Left ventricle myocardium superior (tissue), 1 donor: ENCODE measurements at regions not wholly inside any gene's neighbourhood (a gene's known extent, or its start where the extent isn't known, plus 50 kb on each side); places are given as distances from the start of the nearest gene placed in this dataset.
"Not testable (repeated sequence)": the region's sequence is repeated elsewhere in the genome, so short reads cannot be mapped to it uniquely, and the experiment has no call there.

Experiments
- ATAC-seq: fragments of 200-7000 bp; cut with Tn5 transposase; one replicate; pipeline ENCODE4 v1.9.1; 2020; ENCODE audit warnings: mild to moderate bottlenecking, moderate library complexity
- DNase-seq: peaks from one replicate; pipeline ENCODE4 v3.0.0-alpha.2; 2020
- intact Hi-C: fragments of 100-400 bp; cut with micrococcal nuclease; formaldehyde crosslinking; loops from one replicate; pipeline ENCODE4 v1.11.0; 2022
- donor health status: DM: no; HTN: yes; CAD: no; lungs with severe emphysema.

DNA sequence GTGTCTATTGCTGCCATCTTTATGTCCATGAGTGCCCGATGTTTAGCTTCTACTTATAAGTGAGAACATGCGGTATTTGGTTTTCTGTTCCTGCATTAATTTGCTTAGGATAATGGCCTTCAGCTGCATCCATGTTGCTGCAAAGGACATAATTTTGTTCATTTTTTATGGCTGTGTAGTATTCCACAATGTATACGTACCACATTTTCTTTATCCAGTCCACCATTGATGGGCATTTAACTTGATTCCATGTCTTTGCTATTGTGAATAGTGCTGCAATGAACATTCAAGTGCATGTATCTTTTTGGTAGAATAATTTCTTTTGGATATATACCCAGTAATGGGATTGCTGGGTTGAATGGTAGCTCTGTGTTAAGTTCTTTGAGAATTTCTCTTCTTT, 376.3 kb upstream of the PROK2 start:
- DNase-seq, ATAC-seq, intact Hi-C loops: not testable (repeated sequence)

GRCh38 chr3:72160351-72160750, 375.4 kb upstream of the PROK2 start:
- intact Hi-C loops = no loop called here
- ATAC-seq (no peak), DNase-seq (no peak)

DNA sequence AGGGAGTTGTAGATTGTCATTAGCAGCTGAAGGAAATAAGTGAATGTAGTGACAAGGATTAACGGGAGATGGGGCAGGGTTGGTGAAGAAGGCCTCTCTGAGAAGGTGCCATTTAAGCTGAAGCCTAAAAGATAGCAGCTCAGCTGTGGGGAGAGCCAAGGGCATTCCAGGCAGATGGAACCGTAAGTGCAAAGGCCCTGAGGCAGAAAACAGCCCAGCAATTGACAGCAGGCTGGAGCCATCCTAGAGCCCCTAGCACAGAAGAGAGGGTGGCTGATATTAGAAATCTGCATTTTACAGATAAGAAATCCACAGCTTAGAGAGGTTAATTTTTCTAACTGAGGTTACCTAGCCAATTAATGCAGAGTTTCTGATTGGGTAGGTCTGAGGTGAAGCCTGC, 374.5 kb upstream of the PROK2 start:
- ATAC-seq (no peak), DNase-seq (no peak)
- intact Hi-C loops = no loop called here

- DNase-seq (no peak), ATAC-seq (no peak)
- intact Hi-C loops = no loop called here
Measured at GRCh38 chr3:72158639-72159326, 373.8 kb upstream of the PROK2 start.

GRCh38 chr3:72157748-72158638, 373.0 kb upstream of the PROK2 start:
- intact Hi-C loops = no loop called here
- no peak for ATAC-seq

GRCh38 chr3:72155391-72156064, 370.6 kb upstream of the PROK2 start:
- intact Hi-C loops = no loop called here

More at GRCh38 chr3:72157748-72158638, 373.0 kb upstream of the PROK2 start:
- DNase-seq = no peak

GRCh38 chr3:72154391-72155335, 369.7 kb upstream of the PROK2 start:
- no peak for DNase-seq
- intact Hi-C loops = no loop called here
- ATAC-seq = no peak

More at GRCh38 chr3:72155391-72156064, 370.6 kb upstream of the PROK2 start:
- ATAC-seq (peak; percentile 82), DNase-seq (peak; percentile 54)

GRCh38 chr3:72153477-72154314, 368.7 kb upstream of the PROK2 start:
- intact Hi-C loops = no loop called here
- DNase-seq (no peak), ATAC-seq (no peak)

GRCh38 chr3:72152551-72153476, 367.9 kb upstream of the PROK2 start:
- peak; percentile 89 for DNase-seq
- intact Hi-C loops = no loop called here
- peak; percentile 88 for ATAC-seq

- ATAC-seq (no peak), DNase-seq (no peak)
- intact Hi-C loops = no loop called here
Measured at GRCh38 chr3:72151465-72152238, 366.7 kb upstream of the PROK2 start.

- DNase-seq (no peak), ATAC-seq (no peak)
- intact Hi-C loops = no loop called here
Measured at GRCh38 chr3:72150634-72151412, 365.9 kb upstream of the PROK2 start.

DNA sequence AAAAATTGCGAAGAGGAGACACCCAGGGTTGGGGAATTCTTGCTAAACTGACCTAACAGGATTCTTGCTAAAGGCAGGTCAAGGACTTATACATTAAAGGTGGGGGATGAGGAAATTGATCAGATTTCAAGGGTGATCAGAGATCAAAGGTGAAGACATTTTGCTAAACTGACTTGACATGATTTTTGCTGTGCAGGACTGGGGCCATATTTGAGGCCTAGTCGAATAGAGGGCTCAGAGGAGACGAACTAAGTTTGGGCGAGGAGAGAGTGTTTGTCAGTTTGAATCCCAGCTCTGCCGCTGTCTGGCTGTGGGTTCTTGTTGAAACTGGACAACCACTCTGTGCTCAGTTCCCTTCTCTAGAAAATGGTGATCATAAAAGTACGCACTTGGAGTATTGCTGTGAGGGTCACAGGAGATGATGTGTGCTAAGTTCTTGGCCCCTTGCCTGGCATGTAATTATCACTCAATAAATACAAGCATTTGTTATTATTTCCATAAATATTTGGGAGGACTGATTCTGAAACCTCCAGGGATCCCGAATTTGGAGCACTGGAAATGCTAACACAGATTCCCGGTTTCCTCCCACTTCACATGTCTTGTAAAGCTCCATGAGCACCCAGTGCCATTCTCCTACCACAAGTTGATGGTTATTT, 364.8 kb upstream of the PROK2 start:
- intact Hi-C loops = no loop called here
- DNase-seq = no peak
- ATAC-seq = no peak

DNA sequence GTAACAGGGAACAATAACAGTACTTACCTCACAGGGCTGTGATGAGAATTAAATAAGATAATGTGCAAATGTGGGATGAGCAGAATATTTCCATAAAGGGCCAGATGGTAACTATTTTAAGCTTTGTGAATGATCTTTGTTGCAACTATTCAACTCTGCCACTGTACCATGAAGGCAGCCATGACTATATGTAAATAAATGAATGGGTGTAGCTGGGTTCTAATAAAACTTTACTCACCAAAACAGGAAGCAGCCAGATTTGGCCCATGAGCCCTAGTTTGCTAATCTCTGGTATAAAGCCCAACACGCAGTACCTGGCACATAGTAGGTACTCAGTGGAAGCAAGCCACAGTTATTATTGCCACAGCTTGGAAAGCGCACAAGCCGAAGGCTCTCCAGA, 362.7 kb upstream of the PROK2 start:
- DNase-seq = no peak
- intact Hi-C loops = no loop called here
- ATAC-seq = no peak

- DNase-seq = no peak
- intact Hi-C loops = no loop called here
- ATAC-seq = peak; percentile 9
Measured at GRCh38 chr3:72145506-72146380, 360.8 kb upstream of the PROK2 start.
